Uterus (tissue), 3 donors: ENCODE measurements at regions not wholly inside any gene's neighbourhood (a gene's known extent, or its start where the extent isn't known, plus 50 kb on each side); places are given as distances from the start of the nearest gene placed in this dataset.

Source experiments
- DNase-seq, 2 donors: peaks; one replicate each; pipeline ENCODE4 v3.0.0-alpha.2; 2019 to 2020
- H3K27ac ChIP-seq, 2 donors: fragments of 200-600 bp; sonication (generic); 1 replicate in 1 of 2; 2 replicates in 1 of 2; pipeline ENCODE4 v1.5.1; 2016 to 2018
- H3K27me3 ChIP-seq, 2 donors: fragments of 200-600 bp; sonication (generic); one replicate each; pipeline ENCODE4 v1.5.1; 2018 to 2019; ENCODE audit warnings: control low read depth in 1 of 2
- H3K36me3 ChIP-seq, 2 donors: fragments of 200-600 bp; sonication (generic); one replicate each; pipeline ENCODE4 v1.5.1; 2019; ENCODE audit warnings: control low read depth in 1 of 2
- H3K4me1 ChIP-seq, 2 donors: fragments of 200-600 bp; sonication (generic); one replicate each; pipeline ENCODE4 v1.5.1; 2018 to 2019; ENCODE audit warnings: control low read depth in 1 of 2
- H3K4me3 ChIP-seq, 2 donors: fragments of 200-600 bp; sonication (generic); 1 replicate in 1 of 2; 2 replicates in 1 of 2; pipeline ENCODE4 v1.5.1; 2018 to 2019; ENCODE audit warnings: mild to moderate bottlenecking in 1 of 2
- H3K9me3 ChIP-seq, 2 donors: fragments of 200-600 bp; sonication (generic); one replicate each; pipeline ENCODE4 v1.5.1; 2019; ENCODE audit warnings: control low read depth in 1 of 2
- POLR2A ChIP-seq, 2 donors: fragments of 450-650 bp; IDR thresholded peaks; one replicate each; pipeline ENCODE4 v1.6.1; 2016; ENCODE audit warnings: antibody characterized with exemption in 2 of 2, mild to moderate bottlenecking in 1 of 2, moderate library complexity in 1 of 2
- intact Hi-C: fragments of 100-400 bp; cut with DNase I; formaldehyde crosslinking; loops from one replicate; pipeline ENCODE4 v1.15.1; 2023; ENCODE audit warnings: low total_unique reads
- TF ChIP-seq, protein P1 (sequence below), 4 experiments: fragments of 200-600 bp in 2 of 4; fragments of 450-650 bp in 2 of 4; sonication (generic) in 2 of 4; IDR thresholded peaks; one replicate each; pipeline ENCODE4 v1.5.1; 2016 to 2019; ENCODE audit warnings: antibody characterized with exemption in 4 of 4, mild to moderate bottlenecking in 2 of 4, moderate library complexity in 1 of 4
- donor health status: DM: yes; HTN: yes; CAD: no.

DNA sequence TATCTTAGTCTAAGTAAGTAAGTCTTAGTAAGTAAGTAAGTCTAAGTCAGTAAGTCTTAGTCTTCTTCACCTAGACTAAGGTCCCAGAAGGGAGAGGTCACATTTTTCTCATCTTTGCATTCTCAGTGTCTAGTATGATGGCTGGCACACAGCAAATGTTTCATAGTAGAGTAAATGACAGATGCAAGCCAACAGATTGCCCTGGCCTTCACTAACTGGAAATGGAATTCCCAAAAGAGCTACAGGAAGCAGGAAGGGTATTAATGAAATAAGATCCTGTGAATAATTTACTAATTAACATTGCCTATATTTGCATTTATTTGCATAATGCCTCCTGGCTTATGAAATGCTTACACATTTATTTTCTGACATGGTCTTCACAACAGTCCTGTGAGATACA is 221.6 kb downstream of the RAD51AP2 start:
- H3K27me3 ChIP-seq, result no peaks in the 10 kb centered on the region
- no peaks in the 10 kb centered on the region for H3K36me3 ChIP-seq
- DNase-seq, result no peak
- H3K27ac ChIP-seq, result no peak overlapping the region
- intact Hi-C loops, result no loop called here
- H3K4me3 ChIP-seq, result no peak overlapping the region
- no peaks in the 10 kb centered on the region for H3K9me3 ChIP-seq
- H3K4me1 ChIP-seq, result no peaks in the 10 kb centered on the region
- TF ChIP-seq POLR2A (IDR thresholded peaks at IDR 0.05), result no peak
- TF ChIP-seq, protein P1, sequence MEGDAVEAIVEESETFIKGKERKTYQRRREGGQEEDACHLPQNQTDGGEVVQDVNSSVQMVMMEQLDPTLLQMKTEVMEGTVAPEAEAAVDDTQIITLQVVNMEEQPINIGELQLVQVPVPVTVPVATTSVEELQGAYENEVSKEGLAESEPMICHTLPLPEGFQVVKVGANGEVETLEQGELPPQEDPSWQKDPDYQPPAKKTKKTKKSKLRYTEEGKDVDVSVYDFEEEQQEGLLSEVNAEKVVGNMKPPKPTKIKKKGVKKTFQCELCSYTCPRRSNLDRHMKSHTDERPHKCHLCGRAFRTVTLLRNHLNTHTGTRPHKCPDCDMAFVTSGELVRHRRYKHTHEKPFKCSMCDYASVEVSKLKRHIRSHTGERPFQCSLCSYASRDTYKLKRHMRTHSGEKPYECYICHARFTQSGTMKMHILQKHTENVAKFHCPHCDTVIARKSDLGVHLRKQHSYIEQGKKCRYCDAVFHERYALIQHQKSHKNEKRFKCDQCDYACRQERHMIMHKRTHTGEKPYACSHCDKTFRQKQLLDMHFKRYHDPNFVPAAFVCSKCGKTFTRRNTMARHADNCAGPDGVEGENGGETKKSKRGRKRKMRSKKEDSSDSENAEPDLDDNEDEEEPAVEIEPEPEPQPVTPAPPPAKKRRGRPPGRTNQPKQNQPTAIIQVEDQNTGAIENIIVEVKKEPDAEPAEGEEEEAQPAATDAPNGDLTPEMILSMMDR (IDR thresholded peaks at IDR 0.05), result no peak

DNA sequence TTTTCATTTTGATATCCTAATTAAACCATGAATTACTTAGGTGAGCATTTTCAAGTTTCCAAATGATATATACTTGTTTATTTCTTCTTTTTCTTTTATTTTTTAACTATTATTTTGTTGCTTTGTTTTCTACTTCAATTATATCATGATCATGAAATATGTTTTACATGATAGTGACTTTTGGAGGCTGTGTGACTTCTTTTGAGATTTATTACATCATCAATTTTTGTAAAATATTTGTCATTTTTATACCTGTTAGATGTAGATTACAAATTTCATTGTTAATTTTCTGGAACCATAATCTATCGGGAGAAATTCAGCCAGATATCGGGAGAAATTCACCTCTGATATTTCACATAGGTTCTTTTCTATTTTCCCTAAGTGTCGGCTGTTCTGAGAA is 228.6 kb downstream of the RAD51AP2 start:
- no peak for TF ChIP-seq POLR2A (IDR thresholded peaks at IDR 0.05)
- TF ChIP-seq, protein P1 (IDR thresholded peaks at IDR 0.05), result no peak
- Histone ChIP-seq H3K4me1 (no peaks in the 10 kb centered on the region), H3K9me3 (no peaks in the 10 kb centered on the region), H3K27me3 (no peaks in the 10 kb centered on the region), H3K36me3 (no peaks in the 10 kb centered on the region), H3K4me3 (no peak overlapping the region), H3K27ac (no peak overlapping the region)
- DNase-seq, result no peak
- intact Hi-C loops, result no loop called here

DNA sequence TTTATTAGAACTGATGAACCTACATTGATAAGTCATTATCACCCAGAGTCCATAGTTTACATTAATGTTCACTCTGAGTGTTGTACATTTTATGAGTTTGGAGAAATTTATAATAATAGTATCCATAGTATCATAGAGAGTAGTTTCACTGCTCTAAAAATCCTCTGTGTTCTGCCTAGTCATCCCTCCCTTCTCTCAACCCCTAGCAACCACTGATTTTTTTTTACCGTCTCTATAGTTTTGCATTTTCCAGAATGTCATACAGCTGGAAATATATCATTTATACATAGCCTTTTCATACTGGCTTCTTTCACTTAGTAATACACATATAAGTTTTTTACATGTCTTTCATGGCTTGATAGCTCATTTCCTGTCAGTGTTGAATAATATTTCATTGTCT is 231.1 kb downstream of the RAD51AP2 start:
- H3K36me3 ChIP-seq, result no peaks in the 10 kb centered on the region
- TF ChIP-seq, protein P1 (IDR thresholded peaks at IDR 0.05), result no peak
- TF ChIP-seq POLR2A (IDR thresholded peaks at IDR 0.05), result no peak
- no peak overlapping the region for H3K27ac ChIP-seq
- no peaks in the 10 kb centered on the region for H3K9me3 ChIP-seq
- intact Hi-C loops, result no loop called here
- H3K27me3 ChIP-seq, result no peaks in the 10 kb centered on the region
- no peaks in the 10 kb centered on the region for H3K4me1 ChIP-seq
- H3K4me3 ChIP-seq, result no peak overlapping the region
- no peak for DNase-seq

DNA sequence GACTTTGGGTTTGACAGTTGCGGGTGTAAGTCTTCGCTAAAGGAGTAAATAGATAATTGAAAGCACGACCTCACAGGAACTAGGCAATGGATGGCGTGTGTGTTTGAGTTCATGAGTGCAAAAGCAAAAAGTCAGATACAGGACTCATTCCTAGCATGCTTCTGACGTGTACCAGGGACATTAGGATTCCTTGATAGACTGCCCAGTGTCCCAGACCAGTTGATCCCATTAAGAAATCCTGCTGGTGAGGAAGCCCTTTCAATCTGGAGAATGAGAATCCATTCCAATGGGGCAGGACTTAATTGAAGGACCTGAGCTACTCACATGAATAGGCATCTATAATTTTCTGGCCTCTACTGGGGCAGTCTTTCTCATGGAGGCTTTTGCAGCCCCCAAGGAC is 235.4 kb downstream of the RAD51AP2 start:
- Histone ChIP-seq H3K4me1 (no peaks in the 10 kb centered on the region), H3K27me3 (no peaks in the 10 kb centered on the region), H3K9me3 (no peaks in the 10 kb centered on the region), H3K36me3 (no peaks in the 10 kb centered on the region), H3K27ac (no peak overlapping the region), H3K4me3 (no peak overlapping the region)
- TF ChIP-seq, protein P1 (IDR thresholded peaks at IDR 0.05), result no peak
- no peak for TF ChIP-seq POLR2A (IDR thresholded peaks at IDR 0.05)
- intact Hi-C loops, result no loop called here
- no peak for DNase-seq

DNA sequence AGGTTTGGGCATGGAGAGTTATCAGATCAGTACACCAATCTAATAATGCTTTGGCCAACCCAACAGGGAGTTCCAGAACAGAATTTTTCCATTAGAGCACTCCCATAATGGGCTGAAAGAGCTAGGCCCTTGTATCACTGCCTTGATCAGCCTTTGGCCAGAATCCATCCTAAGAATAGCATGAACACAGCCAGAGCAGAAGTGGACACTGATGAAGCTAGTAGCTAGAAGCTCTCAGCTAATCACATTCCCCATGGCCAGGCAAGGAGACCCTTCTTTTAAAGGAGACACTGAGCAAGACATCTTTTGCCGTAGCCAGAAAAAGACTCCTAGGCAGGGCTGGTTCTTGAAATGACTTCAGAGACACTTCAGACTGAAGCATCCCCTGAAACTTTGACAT is 236.0 kb downstream of the RAD51AP2 start:
- DNase-seq, result no peak
- H3K27me3 ChIP-seq, result no peaks in the 10 kb centered on the region
- no peak for TF ChIP-seq POLR2A (IDR thresholded peaks at IDR 0.05)
- TF ChIP-seq, protein P1 (IDR thresholded peaks at IDR 0.05), result no peak
- no peak overlapping the region for H3K27ac ChIP-seq
- H3K9me3 ChIP-seq, result no peaks in the 10 kb centered on the region
- no peak overlapping the region for H3K4me3 ChIP-seq
- no peaks in the 10 kb centered on the region for H3K36me3 ChIP-seq
- no peaks in the 10 kb centered on the region for H3K4me1 ChIP-seq
- intact Hi-C loops, result no loop called here
